Activated T-helper 1 cell treated with anti-CD3 and anti-CD28 coated beads, Interleukin-12 subunit alpha, Interleukin-12 subunit beta, Interleukin-2, Interleukin-4 antibody, amounts not matched to agents 30 ng/mL and 10 ng/mL and 1 ng/mL, durations not matched to agents 14 hours and 24 hours and 36 hours (primary cell): ENCODE measurements at regions not wholly inside any gene's neighbourhood (a gene's known extent, or its start where the extent isn't known, plus 50 kb on each side); places are given as distances from the start of the nearest gene placed in this dataset.
"Not testable (repeated sequence)": the region's sequence is repeated elsewhere in the genome, so short reads cannot be mapped to it uniquely, and the experiment has no call there.

Experiments used
- DNase-seq: peaks from one replicate; pipeline ENCODE4 v3.0.0; 2021; ENCODE audit warnings: low spot score
- H3K27ac Mint-ChIP-seq: one replicate; pipeline ENCODE4 v1.8.0; 2021; ENCODE audit warnings: mild to moderate bottlenecking, mixed read lengths
- H3K27me3 Mint-ChIP-seq: one replicate; pipeline ENCODE4 v1.8.0; 2022; ENCODE audit warnings: mild to moderate bottlenecking, moderate library complexity, mixed read lengths; ENCODE audit not compliant: insufficient read depth
- H3K36me3 Mint-ChIP-seq: one replicate; pipeline ENCODE4 v1.8.0; 2021; ENCODE audit warnings: low read depth, mixed read lengths
- H3K4me1 Mint-ChIP-seq: one replicate; pipeline ENCODE4 v1.8.0; 2021; ENCODE audit warnings: low read depth, mixed read lengths
- H3K4me3 Mint-ChIP-seq: one replicate; pipeline ENCODE4 v1.8.0; 2021; ENCODE audit warnings: mild to moderate bottlenecking, moderate library complexity, mixed read lengths
- H3K9me3 Mint-ChIP-seq: one replicate; pipeline ENCODE4 v1.8.0; 2021; ENCODE audit warnings: mixed read lengths
- intact Hi-C: fragments of 100-400 bp; cut with micrococcal nuclease; formaldehyde crosslinking; loops from one replicate; pipeline ENCODE4 v1.15.1; 2024

DNA sequence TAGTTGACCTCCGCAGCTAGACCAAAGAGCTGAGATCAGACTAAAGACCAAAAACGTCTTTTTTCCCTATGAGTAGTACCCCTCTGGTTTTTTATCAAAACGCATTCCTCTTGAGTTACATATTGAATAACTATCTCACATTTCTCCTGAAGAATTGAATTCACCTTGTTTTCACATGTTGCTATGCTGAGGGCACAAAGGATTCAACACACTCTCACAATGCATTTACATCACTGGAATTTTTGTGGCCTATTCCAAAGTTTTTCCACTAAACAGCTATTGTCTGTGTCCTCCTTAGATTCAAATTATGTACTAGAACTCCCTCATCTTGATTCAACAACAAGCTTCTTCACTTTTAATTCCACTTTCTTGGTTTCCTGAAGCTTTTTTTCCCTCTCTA is 112.5 kb downstream of the RSL24D1 start:
- Mint-ChIP-seq H3K4me1 (no peaks in the 10 kb centered on the region), H3K27me3 (peaks cover 7% of the 10 kb centered on the region)
- intact Hi-C loops: no loop called here

GRCh38 chr15:55077052-55077451 is 119.7 kb downstream of the RSL24D1 start:
- intact Hi-C loops, DNase-seq, H3K36me3 Mint-ChIP-seq, H3K27me3 Mint-ChIP-seq: not testable (repeated sequence)
- H3K9me3 Mint-ChIP-seq: peaks cover 26% of the 10 kb centered on the region
- peak overlapping the region; percentile 41 for H3K4me3 Mint-ChIP-seq
- peaks cover 23% of the 10 kb centered on the region for H3K4me1 Mint-ChIP-seq
- peak overlapping the region; percentile 2 for H3K27ac Mint-ChIP-seq

More for the DNA sequence above, 112.5 kb downstream of the RSL24D1 start:
- no peak overlapping the region for H3K4me3 Mint-ChIP-seq
- H3K27ac Mint-ChIP-seq: no peak overlapping the region
- H3K9me3 Mint-ChIP-seq: peaks cover 3% of the 10 kb centered on the region
- no peaks in the 10 kb centered on the region for H3K36me3 Mint-ChIP-seq
- no peak for DNase-seq

- peaks cover 1% of the 10 kb centered on the region for H3K27me3 Mint-ChIP-seq
- peaks cover 25% of the 10 kb centered on the region for H3K9me3 Mint-ChIP-seq
- H3K4me3 Mint-ChIP-seq: no peak overlapping the region
- no peak for DNase-seq
- H3K36me3 Mint-ChIP-seq: peaks cover 4% of the 10 kb centered on the region
- peaks cover 23% of the 10 kb centered on the region for H3K4me1 Mint-ChIP-seq
- intact Hi-C loops: no loop called here
- H3K27ac Mint-ChIP-seq: no peak overlapping the region
Observed at GRCh38 chr15:55074431-55074830, 122.3 kb downstream of the RSL24D1 start.

- not testable (repeated sequence) for H3K27ac Mint-ChIP-seq
Observed at GRCh38 chr15:55063970-55064369, 132.8 kb downstream of the RSL24D1 start.

GRCh38 chr15:55060836-55061235 is 135.9 kb downstream of the RSL24D1 start:
- no peak overlapping the region for H3K4me3 Mint-ChIP-seq

More at GRCh38 chr15:55063970-55064369, 132.8 kb downstream of the RSL24D1 start:
- intact Hi-C loops, H3K27me3 Mint-ChIP-seq, H3K4me3 Mint-ChIP-seq, DNase-seq, H3K36me3 Mint-ChIP-seq, H3K4me1 Mint-ChIP-seq: not testable (repeated sequence)
- H3K9me3 Mint-ChIP-seq: peaks cover 12% of the 10 kb centered on the region

DNA sequence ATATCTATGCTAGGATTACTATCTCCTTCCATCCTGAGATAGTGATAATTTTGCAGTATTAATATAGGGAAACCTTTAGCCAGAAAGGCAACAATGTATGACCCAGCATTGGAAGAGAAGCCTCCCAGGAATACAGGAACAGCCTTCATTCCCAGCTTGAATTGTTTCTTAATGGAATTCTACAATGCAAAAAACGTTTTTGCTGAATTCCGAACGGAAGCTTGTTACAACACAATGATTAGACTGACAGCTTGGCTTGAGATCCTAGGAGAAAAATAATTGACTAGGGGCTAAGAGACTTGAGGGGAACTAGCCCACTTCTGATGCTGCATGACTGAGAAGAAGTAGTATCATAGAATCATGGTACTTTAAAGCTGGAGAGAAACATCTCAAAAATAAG is 140.2 kb downstream of the RSL24D1 start:
- no peak for DNase-seq
- Mint-ChIP-seq H3K4me1 (no peaks in the 10 kb centered on the region), H3K4me3 (no peak overlapping the region), H3K27ac (no peak overlapping the region), H3K9me3 (no peaks in the 10 kb centered on the region), H3K36me3 (no peaks in the 10 kb centered on the region), H3K27me3 (peaks cover 6% of the 10 kb centered on the region)
- intact Hi-C loops: no loop called here

More at GRCh38 chr15:55060836-55061235, 135.9 kb downstream of the RSL24D1 start:
- intact Hi-C loops: no loop called here
- Mint-ChIP-seq H3K9me3 (peaks cover 12% of the 10 kb centered on the region), H3K36me3 (no peaks in the 10 kb centered on the region), H3K27ac (no peak overlapping the region), H3K4me1 (no peaks in the 10 kb centered on the region), H3K27me3 (peaks cover 4% of the 10 kb centered on the region)
- DNase-seq: no peak

DNA sequence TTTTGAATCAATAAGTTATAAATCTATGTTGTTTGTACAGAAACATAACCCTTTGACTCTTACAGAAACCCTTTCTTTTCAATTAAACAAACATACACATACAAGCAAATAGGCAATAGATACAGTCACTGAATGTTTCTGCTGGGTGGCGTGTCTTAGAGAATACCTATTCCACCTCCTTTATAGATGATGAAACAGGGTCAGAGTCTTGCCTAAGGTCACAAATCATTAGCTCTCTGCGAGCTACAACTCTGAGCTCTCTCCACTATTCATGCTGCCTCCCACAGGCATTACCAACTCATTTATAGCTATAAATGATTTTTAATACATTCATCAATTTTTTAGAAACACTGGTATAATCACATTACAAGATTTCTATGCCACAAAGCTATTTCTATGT is 152.6 kb downstream of the RSL24D1 start:
- Mint-ChIP-seq H3K4me3 (no peak overlapping the region), H3K27ac (no peak overlapping the region), H3K36me3 (no peaks in the 10 kb centered on the region), H3K4me1 (no peaks in the 10 kb centered on the region), H3K9me3 (no peaks in the 10 kb centered on the region), H3K27me3 (peaks cover 4% of the 10 kb centered on the region)
- intact Hi-C loops: no loop called here
- DNase-seq: no peak

GRCh38 chr15:55037071-55037470 is 159.7 kb downstream of the RSL24D1 start:
- intact Hi-C loops: no loop called here
- H3K36me3 Mint-ChIP-seq: no peaks in the 10 kb centered on the region
- H3K27ac Mint-ChIP-seq: no peak overlapping the region
- H3K4me1 Mint-ChIP-seq: no peaks in the 10 kb centered on the region
- DNase-seq: no peak
- H3K9me3 Mint-ChIP-seq: no peaks in the 10 kb centered on the region
- H3K27me3 Mint-ChIP-seq: peaks cover 11% of the 10 kb centered on the region
- no peak overlapping the region for H3K4me3 Mint-ChIP-seq

GRCh38 chr15:55035749-55036148 is 161.0 kb downstream of the RSL24D1 start:
- H3K4me3 Mint-ChIP-seq: no peak overlapping the region
- no peak overlapping the region for H3K27ac Mint-ChIP-seq
- peaks cover 11% of the 10 kb centered on the region for H3K27me3 Mint-ChIP-seq
- intact Hi-C loops: no loop called here
- H3K36me3 Mint-ChIP-seq: no peaks in the 10 kb centered on the region
- H3K9me3 Mint-ChIP-seq: no peaks in the 10 kb centered on the region
- H3K4me1 Mint-ChIP-seq: no peaks in the 10 kb centered on the region
- no peak for DNase-seq

- peaks cover 6% of the 10 kb centered on the region for H3K27me3 Mint-ChIP-seq
- no peak overlapping the region for H3K27ac Mint-ChIP-seq
- intact Hi-C loops: no loop called here
- no peaks in the 10 kb centered on the region for H3K4me1 Mint-ChIP-seq
- H3K36me3 Mint-ChIP-seq: no peaks in the 10 kb centered on the region
- no peak for DNase-seq
- no peaks in the 10 kb centered on the region for H3K9me3 Mint-ChIP-seq
- no peak overlapping the region for H3K4me3 Mint-ChIP-seq
Observed at GRCh38 chr15:55033574-55033973, 163.2 kb downstream of the RSL24D1 start.

GRCh38 chr15:55031727-55032126 is 165.0 kb downstream of the RSL24D1 start:
- Mint-ChIP-seq H3K4me3 (no peak overlapping the region), H3K27me3 (peaks cover under 1% of the 10 kb centered on the region), H3K4me1 (no peaks in the 10 kb centered on the region), H3K36me3 (no peaks in the 10 kb centered on the region), H3K9me3 (no peaks in the 10 kb centered on the region), H3K27ac (no peak overlapping the region)
- DNase-seq: no peak
- intact Hi-C loops: no loop called here

DNA sequence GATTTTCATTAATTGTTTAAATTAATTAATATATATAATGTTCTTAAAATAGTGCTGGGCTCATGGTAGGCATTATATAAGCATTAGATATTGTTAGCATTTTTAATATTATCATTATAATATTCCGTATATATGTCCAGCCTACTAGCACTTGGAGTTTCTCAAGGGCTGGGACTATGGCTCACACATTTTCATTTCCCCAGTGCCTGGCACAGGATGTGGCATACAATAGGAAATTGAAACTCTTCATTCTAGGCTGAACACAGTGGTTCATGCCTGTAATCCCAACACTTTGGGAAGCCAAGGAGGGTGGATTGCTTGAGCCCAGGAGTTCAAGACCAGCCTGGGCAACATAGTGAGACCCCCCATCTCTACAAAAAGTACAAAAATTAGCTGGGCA is 170.4 kb downstream of the RSL24D1 start:
- Mint-ChIP-seq H3K4me1 (no peaks in the 10 kb centered on the region), H3K9me3 (no peaks in the 10 kb centered on the region), H3K27me3 (no peaks in the 10 kb centered on the region), H3K36me3 (no peaks in the 10 kb centered on the region), H3K27ac (no peak overlapping the region), H3K4me3 (no peak overlapping the region)
- DNase-seq: no peak
- intact Hi-C loops: no loop called here

DNA sequence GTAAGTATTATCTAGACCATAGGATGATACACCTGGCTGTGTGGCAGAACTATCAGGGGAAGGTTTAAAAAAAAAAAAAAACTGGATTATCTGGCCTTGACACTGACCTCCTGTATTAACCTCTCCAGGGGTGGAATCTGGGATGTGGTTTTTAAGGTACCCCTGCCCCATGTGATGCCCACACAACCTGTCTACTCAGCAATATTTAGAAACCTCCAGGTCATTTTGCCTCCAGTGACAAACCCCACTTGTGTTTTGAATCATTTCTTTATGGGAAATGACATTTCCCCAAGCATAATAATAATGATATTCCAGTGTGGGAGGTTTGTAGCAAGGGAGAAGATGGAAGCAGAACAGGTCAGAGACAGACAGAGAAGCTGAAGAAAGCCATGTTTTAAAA is 179.1 kb downstream of the RSL24D1 start:
- no peak for DNase-seq
- no peaks in the 10 kb centered on the region for H3K9me3 Mint-ChIP-seq
- H3K36me3 Mint-ChIP-seq: no peaks in the 10 kb centered on the region
- H3K27ac Mint-ChIP-seq: no peak overlapping the region
- no peaks in the 10 kb centered on the region for H3K4me1 Mint-ChIP-seq
- intact Hi-C loops: no loop called here
- H3K27me3 Mint-ChIP-seq: no peaks in the 10 kb centered on the region
- no peak overlapping the region for H3K4me3 Mint-ChIP-seq

DNA sequence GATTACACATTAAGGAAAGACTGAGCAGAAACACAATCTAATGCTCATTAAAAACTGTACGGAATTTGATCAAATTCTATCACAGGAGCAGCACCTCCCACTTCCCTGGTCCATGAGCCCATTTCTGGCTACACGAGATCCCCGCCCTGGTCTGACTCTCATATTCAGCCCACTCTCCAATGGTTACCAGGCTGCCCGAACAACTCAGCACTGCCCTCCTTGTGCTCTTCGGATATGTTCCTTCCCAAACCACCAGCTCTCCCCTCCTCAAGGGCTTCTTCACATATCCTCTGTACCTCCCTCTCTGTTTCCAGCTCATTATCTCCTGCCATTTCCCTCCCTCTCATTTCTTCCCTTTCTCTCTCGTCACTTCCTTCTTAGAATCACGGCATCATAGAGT is 180.5 kb downstream of the RSL24D1 start:
- intact Hi-C loops: no loop called here
- Mint-ChIP-seq H3K27me3 (no peaks in the 10 kb centered on the region), H3K4me1 (no peaks in the 10 kb centered on the region), H3K9me3 (no peaks in the 10 kb centered on the region), H3K27ac (no peak overlapping the region), H3K36me3 (no peaks in the 10 kb centered on the region), H3K4me3 (no peak overlapping the region)
- no peak for DNase-seq
